Activated naive CD8-positive, alpha-beta T cell treated with anti-CD3 and anti-CD28 coated beads, Interleukin-2, amount 10 ng/mL, durations not matched to agents 7 days and 5 days (primary cell): ENCODE measurements at regions not wholly inside any gene's neighbourhood (a gene's known extent, or its start where the extent isn't known, plus 50 kb on each side); places are given as distances from the start of the nearest gene placed in this dataset.

Experiments
- ATAC-seq: fragments of 150-1000 bp; cut with Tn5 transposase; one replicate; pipeline ENCODE4 v1.10.0; 2021; ENCODE audit warnings: low read depth, moderate library complexity
- POLR2A ChIA-PET: fragments of 350-600 bp; sonication (Branson Sonifier 250); formaldehyde crosslinking; loops from one replicate; lab custom pipeline; 2021; ENCODE audit warnings: antibody characterized with exemption; lab: Charles Lee
- DNase-seq: peaks from one replicate; pipeline ENCODE4 v3.0.0; 2021
- H3K27ac Mint-ChIP-seq: one replicate; pipeline ENCODE4 v1.8.0; 2022; ENCODE audit warnings: mild to moderate bottlenecking, mixed read lengths
- H3K27me3 Mint-ChIP-seq: one replicate; pipeline ENCODE4 v1.8.0; 2022; ENCODE audit warnings: mild to moderate bottlenecking, moderate library complexity, mixed read lengths
- H3K36me3 Mint-ChIP-seq: one replicate; pipeline ENCODE4 v1.8.0; 2021; ENCODE audit warnings: mild to moderate bottlenecking, mixed read lengths
- H3K4me1 Mint-ChIP-seq: one replicate; pipeline ENCODE4 v1.8.0; 2021; ENCODE audit warnings: mixed read lengths
- H3K4me3 Mint-ChIP-seq: one replicate; pipeline ENCODE4 v1.8.0; 2022; ENCODE audit warnings: mild to moderate bottlenecking, moderate library complexity, mixed read lengths
- H3K9me3 Mint-ChIP-seq: one replicate; pipeline ENCODE4 v1.8.0; 2021; ENCODE audit warnings: mixed read lengths

DNA sequence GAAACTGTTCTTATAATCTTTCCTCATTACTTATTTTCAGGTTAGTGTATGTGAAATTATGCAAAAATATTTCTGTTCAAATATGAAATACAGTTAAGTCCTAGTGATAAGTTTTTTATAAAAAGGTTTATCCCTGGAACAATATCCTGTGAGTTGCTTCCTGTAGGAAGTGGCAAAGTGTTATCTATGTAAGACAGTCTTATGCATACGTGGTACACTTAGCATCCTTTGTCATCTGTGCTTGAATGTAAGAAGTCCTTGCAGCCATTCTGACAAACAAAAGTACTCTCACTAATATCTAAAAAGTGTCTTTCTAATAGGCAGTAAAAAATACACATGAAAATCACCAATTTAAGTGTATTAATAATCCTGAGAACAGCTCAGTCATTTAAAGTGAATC, 372.5 kb upstream of the BCHE start:
- Mint-ChIP-seq H3K36me3 (no peaks in the 10 kb centered on the region), H3K9me3 (no peaks in the 10 kb centered on the region), H3K27ac (no peak overlapping the region), H3K27me3 (no peaks in the 10 kb centered on the region), H3K4me3 (no peak overlapping the region), H3K4me1 (no peaks in the 10 kb centered on the region)
- POLR2A ChIA-PET: no interaction called here
- DNase-seq (no peak), ATAC-seq (no peak)

DNA sequence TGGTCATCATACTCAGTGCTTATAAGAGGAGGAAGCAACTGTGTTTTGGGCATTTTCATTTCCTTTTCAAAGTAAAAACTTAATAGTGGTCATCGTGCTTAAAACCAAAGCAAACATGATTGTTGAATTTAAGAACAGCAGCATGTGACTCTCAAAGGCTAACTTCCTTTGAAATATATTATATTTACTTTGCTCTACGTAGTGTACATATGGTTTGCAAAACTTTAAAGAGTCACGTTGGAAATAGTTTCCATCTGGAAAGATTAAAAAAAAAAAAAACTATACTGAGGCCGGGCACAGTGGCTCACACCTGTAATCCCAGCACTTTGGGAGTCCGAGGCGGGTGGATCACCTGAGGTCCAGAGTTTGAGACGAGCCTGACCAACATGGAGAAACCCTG, 367.9 kb upstream of the BCHE start:
- no peak for DNase-seq
- Mint-ChIP-seq H3K4me3 (no peak overlapping the region), H3K36me3 (no peaks in the 10 kb centered on the region), H3K9me3 (peaks cover 3% of the 10 kb centered on the region), H3K4me1 (no peaks in the 10 kb centered on the region), H3K27ac (no peak overlapping the region), H3K27me3 (no peaks in the 10 kb centered on the region)
- POLR2A ChIA-PET: no interaction called here
- ATAC-seq: no peak

DNA sequence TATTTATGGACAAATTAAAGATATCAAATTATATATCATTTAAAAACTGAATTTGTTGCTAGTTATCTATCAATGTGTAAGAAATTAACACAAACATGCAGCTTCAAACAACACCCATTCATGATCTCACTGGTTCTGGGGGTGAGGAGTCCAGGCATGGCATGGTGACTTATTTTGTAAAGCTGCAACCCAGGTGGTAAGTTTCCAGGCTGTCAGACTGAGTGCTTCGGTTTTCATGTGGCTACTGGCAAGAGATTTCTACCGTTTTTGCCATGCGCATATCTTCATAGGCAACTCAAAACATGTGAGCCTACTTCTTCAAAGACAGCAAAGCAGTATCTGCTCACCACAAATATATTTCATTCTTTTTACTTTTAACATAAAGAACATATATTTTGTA, 364.3 kb upstream of the BCHE start:
- POLR2A ChIA-PET: no interaction called here
- H3K4me1 Mint-ChIP-seq: no peaks in the 10 kb centered on the region
- H3K4me3 Mint-ChIP-seq: no peak overlapping the region
- ATAC-seq: no peak
- H3K9me3 Mint-ChIP-seq: peaks cover 3% of the 10 kb centered on the region
- H3K27ac Mint-ChIP-seq: no peak overlapping the region
- DNase-seq: no peak
- H3K36me3 Mint-ChIP-seq: no peaks in the 10 kb centered on the region
- no peaks in the 10 kb centered on the region for H3K27me3 Mint-ChIP-seq

DNA sequence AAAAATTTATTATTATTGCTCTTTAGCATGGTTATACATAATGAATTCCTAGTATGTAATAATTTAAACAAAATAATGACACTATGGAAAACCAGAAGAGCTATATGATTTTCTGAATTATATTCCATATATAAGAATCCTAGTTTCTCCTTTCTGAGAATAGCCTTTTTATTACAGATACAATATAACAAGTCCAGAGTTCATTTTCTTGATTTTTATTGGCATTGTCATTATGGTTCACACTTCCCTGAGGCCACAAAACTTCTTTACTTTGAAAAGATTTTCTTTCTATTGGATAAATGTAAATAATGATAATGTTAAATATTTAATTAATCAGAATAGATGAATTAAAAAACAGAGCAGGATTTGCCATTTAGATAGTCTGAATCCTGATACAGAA, 362.3 kb upstream of the BCHE start:
- Mint-ChIP-seq H3K27me3 (no peaks in the 10 kb centered on the region), H3K9me3 (peaks cover 5% of the 10 kb centered on the region), H3K27ac (no peak overlapping the region), H3K36me3 (no peaks in the 10 kb centered on the region), H3K4me3 (no peak overlapping the region), H3K4me1 (no peaks in the 10 kb centered on the region)
- POLR2A ChIA-PET: no interaction called here
- ATAC-seq: no peak
- no peak for DNase-seq

DNA sequence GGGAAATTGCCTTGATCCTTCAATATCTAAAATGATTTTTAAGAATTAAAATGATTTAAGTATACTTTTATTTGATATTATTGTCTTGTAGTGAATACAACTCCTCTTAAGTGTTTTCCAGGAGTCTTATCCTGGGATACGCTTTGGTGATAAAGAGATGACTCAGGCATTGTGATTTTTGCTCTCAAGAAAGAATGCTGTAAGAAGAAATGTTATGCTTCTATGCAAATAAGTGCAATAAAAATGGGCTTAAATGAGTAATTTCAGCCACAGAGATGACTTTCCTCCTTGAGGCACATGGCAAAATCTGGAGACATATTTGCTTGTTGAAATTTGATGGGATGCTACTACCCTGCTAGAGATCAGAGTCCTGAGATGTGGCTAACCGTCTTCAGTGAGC, 358.6 kb upstream of the BCHE start:
- Mint-ChIP-seq H3K36me3 (no peaks in the 10 kb centered on the region), H3K9me3 (peaks cover 7% of the 10 kb centered on the region), H3K4me1 (no peaks in the 10 kb centered on the region), H3K27ac (no peak overlapping the region), H3K4me3 (no peak overlapping the region), H3K27me3 (no peaks in the 10 kb centered on the region)
- ATAC-seq (no peak), DNase-seq (no peak)
- POLR2A ChIA-PET: no interaction called here

DNA sequence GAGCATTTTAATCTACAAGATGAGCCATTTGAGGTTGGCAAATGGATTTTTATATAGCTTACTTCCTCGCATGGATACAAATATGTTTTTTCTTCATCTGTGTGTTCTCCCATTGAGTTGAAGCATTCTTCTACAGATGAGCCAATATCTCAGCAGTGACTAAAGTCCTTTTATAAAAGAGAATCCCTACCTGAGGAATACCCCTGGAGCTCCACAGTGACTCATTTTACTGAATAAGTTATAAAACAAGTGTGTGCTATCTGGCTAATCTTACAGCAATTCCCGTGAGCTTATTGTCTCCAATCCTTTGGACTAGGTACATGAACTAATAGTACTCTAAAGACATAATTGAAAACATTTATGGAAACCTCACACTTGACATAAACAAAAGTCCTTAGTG, 354.2 kb upstream of the BCHE start:
- ATAC-seq: no peak
- no peak overlapping the region for H3K4me3 Mint-ChIP-seq
- H3K27ac Mint-ChIP-seq: no peak overlapping the region
- DNase-seq: no peak
- H3K4me1 Mint-ChIP-seq: no peaks in the 10 kb centered on the region
- H3K9me3 Mint-ChIP-seq: peaks cover 5% of the 10 kb centered on the region
- H3K36me3 Mint-ChIP-seq: no peaks in the 10 kb centered on the region
- H3K27me3 Mint-ChIP-seq: no peaks in the 10 kb centered on the region
- POLR2A ChIA-PET: no interaction called here

DNA sequence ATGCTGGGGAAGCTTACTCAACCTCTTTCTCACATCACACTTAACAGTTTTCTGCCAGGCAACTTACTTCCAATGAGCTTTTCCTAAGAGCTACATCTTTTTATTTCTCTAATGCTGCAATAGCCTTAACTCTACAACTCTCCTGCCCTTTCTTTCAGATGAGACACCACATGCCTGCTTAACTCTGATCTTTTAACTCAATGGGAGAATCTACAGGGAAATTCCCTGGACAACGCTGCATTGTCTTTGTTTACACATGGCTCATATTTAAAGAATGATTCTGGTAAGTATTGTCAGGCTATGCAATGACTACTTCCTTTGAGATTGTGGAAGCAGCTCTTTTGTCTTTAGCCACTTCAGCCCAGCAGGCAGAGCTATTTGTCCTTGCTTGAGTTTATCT, 353.1 kb upstream of the BCHE start:
- Mint-ChIP-seq H3K4me1 (no peaks in the 10 kb centered on the region), H3K4me3 (no peak overlapping the region), H3K27me3 (no peaks in the 10 kb centered on the region), H3K27ac (no peak overlapping the region), H3K36me3 (no peaks in the 10 kb centered on the region), H3K9me3 (peaks cover 3% of the 10 kb centered on the region)
- ATAC-seq (no peak), DNase-seq (no peak)
- POLR2A ChIA-PET: no interaction called here

DNA sequence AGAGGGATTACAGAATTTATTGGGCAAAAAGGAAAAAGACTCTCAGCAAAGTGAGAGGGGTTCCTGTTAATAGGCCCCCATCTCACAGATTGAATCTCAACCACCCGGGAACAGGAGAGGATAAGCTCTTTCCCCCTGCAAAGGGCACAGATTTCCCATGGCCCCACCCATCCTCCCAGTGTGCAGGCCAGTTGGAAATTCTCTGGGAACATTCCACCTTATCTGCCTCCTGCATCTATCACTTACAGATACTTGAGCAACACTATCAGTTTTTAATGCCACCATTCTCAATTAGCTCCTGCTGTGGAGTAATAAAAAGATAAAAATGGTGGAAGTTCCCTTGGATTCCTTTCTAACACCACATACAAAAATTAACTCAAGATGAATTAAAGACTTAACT, 350.0 kb upstream of the BCHE start:
- no peak for DNase-seq
- no peaks in the 10 kb centered on the region for H3K36me3 Mint-ChIP-seq
- POLR2A ChIA-PET: no interaction called here
- H3K27me3 Mint-ChIP-seq: no peaks in the 10 kb centered on the region
- H3K4me1 Mint-ChIP-seq: no peaks in the 10 kb centered on the region
- H3K4me3 Mint-ChIP-seq: no peak overlapping the region
- H3K9me3 Mint-ChIP-seq: peaks cover under 1% of the 10 kb centered on the region
- H3K27ac Mint-ChIP-seq: no peak overlapping the region
- ATAC-seq: no peak

DNA sequence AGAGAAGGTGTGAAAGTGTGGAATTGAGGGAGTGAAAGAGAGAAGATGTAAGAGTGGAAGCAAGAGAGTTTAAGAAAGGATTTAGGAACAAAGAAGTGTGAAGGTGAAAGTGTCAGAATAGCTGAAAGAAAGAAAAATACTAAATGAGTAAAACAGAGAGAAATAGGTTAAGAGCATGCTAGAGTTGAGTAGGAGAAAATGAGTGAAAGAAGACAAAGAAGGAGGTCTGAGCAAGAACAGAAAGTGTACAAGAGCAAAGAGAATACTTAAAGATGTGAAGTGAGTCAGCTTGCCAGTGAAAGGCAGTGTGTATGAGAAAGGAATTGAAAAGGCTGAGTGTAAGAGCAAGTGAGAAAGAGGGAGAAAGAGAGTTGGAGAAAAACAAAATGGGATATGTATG, 348.8 kb upstream of the BCHE start:
- no peak for DNase-seq
- POLR2A ChIA-PET: no interaction called here
- no peaks in the 10 kb centered on the region for H3K4me1 Mint-ChIP-seq
- no peaks in the 10 kb centered on the region for H3K36me3 Mint-ChIP-seq
- no peaks in the 10 kb centered on the region for H3K27me3 Mint-ChIP-seq
- no peaks in the 10 kb centered on the region for H3K9me3 Mint-ChIP-seq
- no peak for ATAC-seq
- no peak overlapping the region for H3K27ac Mint-ChIP-seq
- no peak overlapping the region for H3K4me3 Mint-ChIP-seq

DNA sequence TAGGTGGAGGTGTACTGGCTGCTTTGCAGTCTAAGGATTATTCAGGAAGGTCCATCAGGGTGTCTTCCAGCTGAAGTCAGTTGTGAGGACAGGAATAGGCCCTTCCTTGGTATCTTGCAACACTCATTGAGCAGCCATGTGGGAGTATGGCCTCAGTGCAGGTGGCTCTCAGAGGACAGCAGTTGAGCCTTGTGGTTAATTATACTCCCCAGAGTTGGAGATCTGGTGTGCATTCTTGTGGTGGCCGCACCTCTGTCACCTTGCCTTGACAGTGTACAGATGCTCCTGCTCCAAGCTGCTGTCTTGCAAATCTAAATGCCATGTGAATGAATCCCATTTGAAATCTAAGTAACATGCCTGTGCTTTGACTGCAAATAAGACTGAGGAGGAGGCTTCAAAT, 339.9 kb upstream of the BCHE start:
- no peaks in the 10 kb centered on the region for H3K36me3 Mint-ChIP-seq
- no peaks in the 10 kb centered on the region for H3K27me3 Mint-ChIP-seq
- ATAC-seq (no peak), DNase-seq (no peak)
- H3K4me3 Mint-ChIP-seq: no peak overlapping the region
- peaks cover 1% of the 10 kb centered on the region for H3K9me3 Mint-ChIP-seq
- no peaks in the 10 kb centered on the region for H3K4me1 Mint-ChIP-seq
- POLR2A ChIA-PET: no interaction called here
- no peak overlapping the region for H3K27ac Mint-ChIP-seq

DNA sequence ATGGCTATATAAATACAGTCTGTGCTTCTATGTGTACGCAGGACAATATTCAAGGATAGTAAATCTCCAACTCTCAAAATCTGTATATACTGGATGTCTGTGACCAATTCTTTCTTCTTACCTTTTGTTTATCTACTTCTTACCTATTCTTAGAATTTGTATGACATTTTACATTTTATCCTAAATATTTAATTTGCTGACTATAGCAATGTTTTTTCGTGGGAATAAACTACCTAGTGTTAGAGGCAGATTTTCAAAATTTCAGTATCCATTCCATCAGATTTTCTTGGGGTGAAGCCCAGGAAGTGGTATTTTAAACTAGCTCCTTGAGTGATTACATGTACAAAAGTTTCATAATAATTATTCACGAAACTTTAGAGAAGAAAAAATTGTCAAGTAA, 334.5 kb upstream of the BCHE start:
- Mint-ChIP-seq H3K27me3 (no peaks in the 10 kb centered on the region), H3K4me3 (no peak overlapping the region), H3K4me1 (no peaks in the 10 kb centered on the region), H3K27ac (no peak overlapping the region), H3K36me3 (no peaks in the 10 kb centered on the region), H3K9me3 (peaks cover 3% of the 10 kb centered on the region)
- POLR2A ChIA-PET: no interaction called here
- DNase-seq (no peak), ATAC-seq (no peak)

DNA sequence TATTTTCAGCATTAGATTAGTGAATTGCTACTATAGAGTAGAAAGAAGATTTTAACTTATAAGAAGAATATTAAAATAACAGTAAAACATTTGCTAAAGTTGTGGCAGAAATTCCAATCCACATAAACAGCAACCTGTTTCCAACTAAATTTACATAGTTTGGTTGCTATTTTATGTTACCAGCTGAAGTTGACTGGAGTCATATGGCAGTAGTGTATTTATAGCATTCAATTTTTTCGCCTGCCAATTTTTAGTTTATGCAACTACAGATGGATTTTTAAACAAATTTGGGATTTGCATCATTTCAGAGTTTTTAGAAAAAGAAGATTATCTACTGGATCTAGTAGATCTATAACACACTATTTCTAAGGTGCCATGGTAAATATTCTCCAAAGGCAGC, 332.5 kb upstream of the BCHE start:
- Mint-ChIP-seq H3K4me3 (no peak overlapping the region), H3K36me3 (no peaks in the 10 kb centered on the region), H3K9me3 (peaks cover 3% of the 10 kb centered on the region), H3K27me3 (no peaks in the 10 kb centered on the region), H3K27ac (no peak overlapping the region), H3K4me1 (no peaks in the 10 kb centered on the region)
- POLR2A ChIA-PET: no interaction called here
- ATAC-seq (no peak), DNase-seq (no peak)

DNA sequence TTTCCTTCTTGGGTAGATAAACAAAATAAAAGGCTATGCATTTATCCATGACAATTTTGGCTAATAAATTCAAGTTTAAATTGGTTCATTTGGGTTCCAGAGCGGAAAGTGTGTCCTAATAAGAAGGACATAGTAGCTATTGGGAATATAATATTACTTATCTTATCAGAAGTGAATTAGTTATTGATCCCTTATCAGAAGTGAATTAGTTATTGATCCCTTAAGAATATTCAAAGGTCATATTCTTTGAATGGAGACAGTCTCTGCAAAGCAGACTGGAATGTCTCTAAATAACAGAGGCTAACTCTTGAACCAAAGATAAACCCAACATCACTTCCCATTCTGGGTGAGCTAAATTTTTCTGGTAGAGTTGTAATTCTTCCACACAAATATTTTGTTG, 290.7 kb upstream of the BCHE start:
- no peak for ATAC-seq
- H3K4me1 Mint-ChIP-seq: no peaks in the 10 kb centered on the region

DNA sequence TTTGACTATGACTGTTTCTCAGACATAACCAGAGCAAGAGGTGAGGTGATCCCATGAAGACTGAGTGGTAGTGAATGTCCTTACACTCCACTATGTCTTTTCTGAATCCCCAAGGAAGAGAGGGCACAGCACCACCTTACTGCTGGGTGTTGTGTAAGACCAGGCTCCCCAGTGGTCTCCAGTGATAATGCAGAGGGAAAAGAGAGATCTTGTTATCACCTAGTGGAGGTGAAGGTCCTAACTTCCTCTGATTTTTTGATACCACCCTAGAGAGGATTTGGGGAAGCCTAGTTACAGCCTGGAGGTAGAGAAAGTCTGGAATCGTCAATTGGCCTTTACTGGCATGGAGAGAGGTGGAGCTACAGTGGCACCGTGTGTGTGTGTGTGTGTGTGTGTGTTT, 288.0 kb upstream of the BCHE start:
- POLR2A ChIA-PET: no interaction called here
- no peaks in the 10 kb centered on the region for H3K4me1 Mint-ChIP-seq
- H3K36me3 Mint-ChIP-seq: no peaks in the 10 kb centered on the region
- H3K9me3 Mint-ChIP-seq: peaks cover 9% of the 10 kb centered on the region
- no peak overlapping the region for H3K27ac Mint-ChIP-seq
- no peak overlapping the region for H3K4me3 Mint-ChIP-seq
- ATAC-seq (no peak), DNase-seq (no peak)
- no peaks in the 10 kb centered on the region for H3K27me3 Mint-ChIP-seq

More for the DNA sequence above, 290.7 kb upstream of the BCHE start:
- Mint-ChIP-seq H3K36me3 (no peaks in the 10 kb centered on the region), H3K27ac (no peak overlapping the region), H3K4me3 (no peak overlapping the region), H3K27me3 (no peaks in the 10 kb centered on the region), H3K9me3 (peaks cover 11% of the 10 kb centered on the region)
- POLR2A ChIA-PET: no interaction called here
- DNase-seq: no peak

DNA sequence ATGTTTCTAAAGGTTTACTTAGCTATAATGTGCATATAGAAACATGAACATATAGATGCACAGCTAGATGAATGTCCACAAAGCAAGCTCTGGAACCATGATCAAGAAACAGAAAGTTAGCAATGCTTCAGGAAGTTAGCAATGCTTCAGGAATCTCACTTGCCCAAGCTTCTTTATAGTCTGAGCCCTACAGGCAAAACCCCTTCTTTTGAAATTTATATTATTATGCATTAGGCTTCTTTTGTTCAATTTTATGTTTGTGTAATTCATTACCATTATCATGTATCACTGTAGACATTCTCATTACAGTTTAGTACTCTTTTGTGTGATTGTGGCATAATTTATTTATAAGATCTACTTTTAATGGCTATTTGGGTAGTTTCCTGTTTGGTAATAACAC, 286.4 kb upstream of the BCHE start:
- Mint-ChIP-seq H3K27me3 (no peaks in the 10 kb centered on the region), H3K36me3 (no peaks in the 10 kb centered on the region), H3K4me1 (no peaks in the 10 kb centered on the region), H3K9me3 (peaks cover 7% of the 10 kb centered on the region), H3K4me3 (no peak overlapping the region), H3K27ac (no peak overlapping the region)
- ATAC-seq (no peak), DNase-seq (no peak)
- POLR2A ChIA-PET: interaction anchor here (0.5 kb wide), 1 partner anchor 9 kb away, joined by 3 read pairs; no protein-coding TSS in a partner anchor
